GM10266 (cell line): ENCODE measurements at regions not wholly inside any gene's neighbourhood (a gene's known extent, or its start where the extent isn't known, plus 50 kb on each side); places are given as distances from the start of the nearest gene placed in this dataset.

Experiments
- DNase-seq: peaks from one replicate; pipeline ENCODE4 v3.0.0; 2012; ENCODE audit errors: extremely low spot score
- TF ChIP-seq, protein P1 (sequence below): IDR thresholded peaks from 2 replicates; pipeline ENCODE4 v1.5.1; 2012; ENCODE audit warnings: mild to moderate bottlenecking, low read depth; ENCODE audit not compliant: control insufficient read depth, insufficient read depth; ENCODE audit errors: missing control alignments

DNA sequence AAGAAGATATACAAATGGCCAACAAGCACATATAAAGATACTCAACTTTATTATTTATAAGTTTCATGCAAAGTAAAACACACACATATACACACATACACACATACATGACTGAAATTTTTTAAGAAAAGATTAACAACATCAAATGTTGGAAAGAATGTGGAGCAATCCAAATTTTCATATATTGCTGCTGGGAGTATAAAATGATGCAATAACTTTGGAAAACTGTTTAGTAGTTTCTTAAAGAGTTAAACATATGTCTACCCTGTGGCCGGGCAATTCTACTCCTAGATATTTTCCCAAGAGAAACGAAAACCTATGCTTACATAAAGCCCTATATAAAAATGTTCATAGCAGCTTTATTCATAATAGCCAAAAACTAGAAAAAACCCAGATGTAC is 99.8 kb upstream of the NR4A3 start:
- TF ChIP-seq, protein P1, sequence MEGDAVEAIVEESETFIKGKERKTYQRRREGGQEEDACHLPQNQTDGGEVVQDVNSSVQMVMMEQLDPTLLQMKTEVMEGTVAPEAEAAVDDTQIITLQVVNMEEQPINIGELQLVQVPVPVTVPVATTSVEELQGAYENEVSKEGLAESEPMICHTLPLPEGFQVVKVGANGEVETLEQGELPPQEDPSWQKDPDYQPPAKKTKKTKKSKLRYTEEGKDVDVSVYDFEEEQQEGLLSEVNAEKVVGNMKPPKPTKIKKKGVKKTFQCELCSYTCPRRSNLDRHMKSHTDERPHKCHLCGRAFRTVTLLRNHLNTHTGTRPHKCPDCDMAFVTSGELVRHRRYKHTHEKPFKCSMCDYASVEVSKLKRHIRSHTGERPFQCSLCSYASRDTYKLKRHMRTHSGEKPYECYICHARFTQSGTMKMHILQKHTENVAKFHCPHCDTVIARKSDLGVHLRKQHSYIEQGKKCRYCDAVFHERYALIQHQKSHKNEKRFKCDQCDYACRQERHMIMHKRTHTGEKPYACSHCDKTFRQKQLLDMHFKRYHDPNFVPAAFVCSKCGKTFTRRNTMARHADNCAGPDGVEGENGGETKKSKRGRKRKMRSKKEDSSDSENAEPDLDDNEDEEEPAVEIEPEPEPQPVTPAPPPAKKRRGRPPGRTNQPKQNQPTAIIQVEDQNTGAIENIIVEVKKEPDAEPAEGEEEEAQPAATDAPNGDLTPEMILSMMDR: no peak
- DNase-seq: no peak

- TF ChIP-seq, protein P1: no peak
- no peak for DNase-seq
Observed at GRCh38 chr9:99722877-99723276, 98.8 kb upstream of the NR4A3 start.

DNA sequence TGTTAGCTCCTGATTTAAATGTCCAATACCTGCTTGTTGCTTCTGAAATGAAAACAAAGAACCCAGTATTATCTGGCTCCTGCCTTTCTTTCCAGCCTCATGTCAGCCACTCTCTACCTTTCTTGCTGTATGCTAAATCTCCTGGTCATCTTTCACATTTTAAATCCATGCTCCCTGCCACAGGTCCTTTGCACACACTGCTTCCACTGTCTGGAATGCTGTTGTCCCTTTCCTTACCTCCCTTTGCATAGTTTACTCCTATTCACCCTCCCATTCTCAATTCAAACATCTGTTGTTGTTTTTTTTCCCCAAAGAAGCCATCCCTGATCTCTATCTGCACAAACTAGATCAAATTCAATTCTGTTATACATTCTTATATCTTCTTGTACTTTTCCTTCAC is 97.0 kb upstream of the NR4A3 start:
- TF ChIP-seq, protein P1: no peak
- DNase-seq: no peak

GRCh38 chr9:99725852-99726251 is 95.8 kb upstream of the NR4A3 start:
- DNase-seq: no peak
- TF ChIP-seq, protein P1: no peak

GRCh38 chr9:99726758-99727157 is 94.9 kb upstream of the NR4A3 start:
- TF ChIP-seq, protein P1: no peak
- DNase-seq: no peak

DNA sequence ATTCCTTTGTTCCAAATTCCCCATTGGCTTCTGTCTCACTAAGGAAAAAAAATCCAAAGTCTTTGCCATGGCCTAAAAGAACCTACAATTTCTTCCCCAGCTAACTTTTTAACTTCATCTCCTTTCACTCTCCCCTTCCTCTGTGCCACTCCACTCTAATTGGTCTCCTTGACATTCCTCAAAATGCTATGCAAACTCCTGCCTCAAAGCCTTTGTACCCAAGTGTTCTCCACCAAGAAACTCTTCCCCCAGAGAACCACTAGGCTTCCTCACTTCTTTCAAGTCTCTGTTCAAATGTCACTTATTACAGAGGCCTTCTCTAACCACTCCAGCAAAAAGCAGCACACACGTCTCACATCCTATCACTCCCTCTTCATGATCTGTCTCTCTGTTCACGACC is 91.6 kb upstream of the NR4A3 start:
- no peak for DNase-seq
- TF ChIP-seq, protein P1: no peak

- TF ChIP-seq, protein P1: no peak
- DNase-seq: no peak
Observed at GRCh38 chr9:99731950-99732349, 89.7 kb upstream of the NR4A3 start.

GRCh38 chr9:99732715-99733114 is 89.0 kb upstream of the NR4A3 start:
- DNase-seq: no peak
- TF ChIP-seq, protein P1: no peak
